Activated T-cell treated with anti-CD3 and anti-CD28 coated beads, Interleukin-2, amount 50 U/mL, for 1 hour (primary cell): ENCODE measurements at regions not wholly inside any gene's neighbourhood (a gene's known extent, or its start where the extent isn't known, plus 50 kb on each side); places are given as distances from the start of the nearest gene placed in this dataset.

Experiments
- DNase-seq: peaks from one replicate; pipeline ENCODE4 v3.0.0-alpha.2; 2020

GRCh38 chr7:340979-341694, 51.2 kb downstream of the FOXL3 start:
- DNase-seq = no peak

DNA sequence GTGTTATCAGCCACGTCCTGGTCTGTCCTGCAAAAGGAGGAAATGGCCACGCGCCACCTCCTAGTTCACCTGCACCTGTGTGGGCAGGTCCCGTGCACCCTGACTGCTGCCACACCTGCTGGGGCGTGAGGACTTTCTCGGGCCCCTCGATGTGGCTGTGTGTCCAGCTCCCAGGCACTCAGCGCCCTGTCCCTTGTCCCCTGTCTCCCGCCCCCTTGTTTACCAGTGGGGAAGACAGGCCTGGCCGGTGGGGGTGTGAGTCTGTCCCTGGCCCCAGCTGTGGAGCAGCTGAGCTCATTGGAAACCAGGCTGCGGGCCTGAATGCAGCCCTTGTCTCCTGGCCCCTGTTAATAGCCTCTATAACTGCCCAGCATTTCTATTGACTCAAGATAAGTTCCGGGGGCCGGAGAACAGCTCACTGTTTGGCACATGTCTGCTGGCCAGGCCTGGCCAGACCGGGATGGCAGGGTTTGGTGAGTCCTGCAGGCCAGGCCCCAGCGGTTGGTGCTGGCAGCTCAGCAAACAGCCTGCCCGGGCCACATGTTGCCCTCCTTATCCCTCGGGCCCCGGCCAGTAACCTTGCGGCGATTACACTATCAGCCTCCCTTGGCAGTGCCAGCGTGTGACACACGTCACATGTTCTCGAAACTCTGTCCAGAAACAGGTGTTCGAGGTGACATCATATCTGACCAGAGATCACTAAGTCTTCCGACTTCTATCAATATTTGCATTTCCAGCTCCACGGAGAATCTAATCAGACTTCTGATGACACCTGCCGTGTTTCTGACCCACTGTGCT, 52.1 kb downstream of the FOXL3 start:
- DNase-seq = no peak

DNA sequence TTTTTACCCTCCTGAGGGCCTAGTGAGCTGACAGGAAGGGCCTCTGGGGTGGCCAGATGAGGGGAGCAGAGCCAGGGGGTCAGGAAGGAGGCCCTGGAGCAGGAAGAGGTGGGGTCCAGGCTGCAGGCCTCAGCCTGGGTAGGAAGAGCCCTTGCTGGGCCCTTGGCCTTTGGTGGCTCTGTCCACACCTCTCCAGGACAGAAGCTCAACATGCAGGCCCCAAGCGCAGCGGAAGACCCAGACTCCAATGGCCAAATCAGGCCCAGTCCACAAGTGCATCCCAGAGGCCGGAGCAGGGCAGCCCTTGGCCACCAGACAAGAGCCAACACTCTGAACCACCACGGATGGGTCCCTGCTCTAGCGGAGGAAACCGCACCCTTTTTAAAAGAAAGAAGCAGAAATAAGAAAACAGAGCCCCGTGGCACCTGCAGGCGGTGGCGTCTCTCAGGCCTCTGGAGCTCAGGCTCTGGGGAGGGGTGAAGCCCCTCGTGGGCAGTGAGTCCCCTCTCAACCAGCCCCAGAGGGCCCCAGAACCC, 52.8 kb downstream of the FOXL3 start:
- no peak for DNase-seq

GRCh38 chr7:343227-343822, 53.4 kb downstream of the FOXL3 start:
- no peak for DNase-seq

DNA sequence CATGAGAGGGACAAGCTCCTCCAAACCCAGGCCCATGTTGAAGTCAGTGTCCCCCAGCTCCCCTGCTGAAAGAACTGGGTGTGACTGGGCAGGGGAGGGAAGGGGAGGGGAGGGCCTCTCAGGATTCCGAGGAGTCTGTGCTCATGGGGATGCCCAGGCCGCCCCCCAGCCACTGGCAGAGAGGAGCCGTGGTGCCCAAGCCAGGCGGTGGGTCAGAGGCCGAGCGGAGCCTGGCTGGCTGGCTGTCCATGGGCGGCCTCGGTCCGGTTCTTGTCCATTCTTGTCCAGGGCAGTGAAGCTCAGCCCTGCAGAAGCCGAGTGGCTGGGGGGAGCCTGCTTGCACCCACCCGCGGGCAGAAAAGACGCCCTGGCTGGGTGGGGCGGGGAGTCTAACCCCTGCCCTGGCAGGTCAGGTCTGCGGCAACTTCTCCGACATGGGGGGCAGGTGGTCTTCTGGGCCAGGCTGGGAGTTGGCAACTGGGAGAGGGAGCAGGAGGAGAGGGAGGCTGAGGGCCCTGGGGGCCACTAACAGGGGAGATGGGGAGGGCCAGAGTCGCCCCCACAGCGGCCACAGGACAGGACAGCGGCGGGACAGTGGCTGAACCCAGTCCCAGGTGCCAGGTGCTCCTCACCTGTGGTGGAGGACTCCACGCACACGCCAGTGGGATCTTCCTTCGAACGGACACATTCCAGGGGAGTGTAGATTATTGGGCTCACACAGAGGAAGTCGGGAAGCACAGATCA, 54.1 kb downstream of the FOXL3 start:
- DNase-seq = no peak

GRCh38 chr7:344608-344994, 54.6 kb downstream of the FOXL3 start:
- DNase-seq = no peak

DNA sequence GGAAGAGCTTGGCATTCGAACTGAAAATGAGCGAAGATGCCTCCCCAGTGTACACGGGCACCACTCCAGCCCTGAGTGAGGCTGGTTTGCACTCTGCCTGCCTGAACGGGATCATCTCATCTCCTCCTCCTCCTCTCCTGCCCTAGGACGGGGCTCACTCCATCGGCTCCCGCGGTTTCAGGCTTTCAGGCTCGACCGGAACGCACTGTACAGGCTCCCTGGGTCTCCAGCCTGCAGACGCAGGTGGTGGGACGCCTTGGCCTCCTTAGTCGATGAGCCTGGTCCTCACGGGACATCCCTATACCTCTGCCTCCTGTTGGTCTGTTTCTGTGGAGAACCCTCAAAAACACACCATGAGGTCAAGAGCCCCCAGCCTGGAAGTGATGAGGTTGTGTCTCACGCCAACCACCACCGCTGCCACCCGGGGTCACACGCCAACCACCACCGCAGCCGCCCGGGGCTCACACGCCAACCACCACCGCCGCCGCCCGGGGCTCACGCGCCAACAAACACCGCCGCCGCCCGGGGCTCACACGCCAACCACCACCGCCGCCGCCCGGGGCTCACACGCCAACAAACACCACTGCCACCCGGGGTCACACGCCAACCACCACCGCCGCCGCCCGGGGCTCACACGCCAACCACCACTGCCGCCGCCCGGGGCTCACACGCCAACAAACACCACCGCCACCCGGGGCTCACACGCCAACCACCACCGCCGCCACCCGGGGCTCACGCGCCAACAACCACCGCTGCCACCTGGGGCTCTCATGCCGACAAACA, 56.3 kb downstream of the FOXL3 start:
- no peak for DNase-seq

- DNase-seq = no peak
These were observed 57.1 kb downstream of the FOXL3 start for GRCh38 chr7:347001-347590.

DNA sequence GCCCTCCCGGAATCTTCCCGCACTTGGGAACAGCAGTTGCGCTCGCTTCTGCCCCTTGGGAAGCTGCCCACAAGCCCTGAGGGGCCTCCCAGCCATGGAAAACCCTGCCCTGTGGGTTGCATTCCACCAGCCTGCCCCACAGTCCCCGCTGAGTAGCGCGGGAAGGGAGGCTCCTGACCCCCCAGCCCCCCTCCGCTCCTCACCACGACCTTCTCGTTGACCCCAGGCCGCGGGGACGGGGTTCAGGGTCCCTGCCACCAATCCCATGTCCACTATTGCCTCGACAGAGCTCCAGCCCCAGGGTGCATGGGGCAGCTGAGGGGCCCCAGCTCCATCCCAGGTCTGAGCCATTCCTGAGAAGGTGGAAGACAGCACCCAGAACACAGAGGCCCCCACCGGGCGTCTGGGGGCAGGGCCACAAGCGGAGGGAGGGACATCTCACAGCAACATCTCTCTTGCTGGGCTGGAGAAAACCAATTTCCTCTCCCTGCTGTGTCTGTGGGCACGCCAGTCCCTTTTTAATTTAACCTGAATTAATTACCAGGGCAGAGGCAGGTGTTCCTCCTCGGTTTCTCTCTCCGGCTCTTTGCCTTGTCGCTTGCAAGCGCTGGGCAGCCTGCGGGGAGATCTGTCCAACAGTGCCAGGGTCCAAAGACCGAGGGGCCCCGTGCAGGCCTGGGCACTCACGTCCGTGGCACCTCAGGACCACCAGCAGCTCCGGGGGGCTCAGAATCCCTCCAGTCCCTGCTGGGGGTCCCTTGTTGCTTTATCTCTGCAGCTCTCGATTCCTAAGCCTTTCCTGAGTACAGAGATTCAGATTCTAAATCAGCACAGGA, 57.9 kb downstream of the FOXL3 start:
- DNase-seq = no peak

GRCh38 chr7:348480-348844, 58.5 kb downstream of the FOXL3 start:
- DNase-seq = no peak

DNA sequence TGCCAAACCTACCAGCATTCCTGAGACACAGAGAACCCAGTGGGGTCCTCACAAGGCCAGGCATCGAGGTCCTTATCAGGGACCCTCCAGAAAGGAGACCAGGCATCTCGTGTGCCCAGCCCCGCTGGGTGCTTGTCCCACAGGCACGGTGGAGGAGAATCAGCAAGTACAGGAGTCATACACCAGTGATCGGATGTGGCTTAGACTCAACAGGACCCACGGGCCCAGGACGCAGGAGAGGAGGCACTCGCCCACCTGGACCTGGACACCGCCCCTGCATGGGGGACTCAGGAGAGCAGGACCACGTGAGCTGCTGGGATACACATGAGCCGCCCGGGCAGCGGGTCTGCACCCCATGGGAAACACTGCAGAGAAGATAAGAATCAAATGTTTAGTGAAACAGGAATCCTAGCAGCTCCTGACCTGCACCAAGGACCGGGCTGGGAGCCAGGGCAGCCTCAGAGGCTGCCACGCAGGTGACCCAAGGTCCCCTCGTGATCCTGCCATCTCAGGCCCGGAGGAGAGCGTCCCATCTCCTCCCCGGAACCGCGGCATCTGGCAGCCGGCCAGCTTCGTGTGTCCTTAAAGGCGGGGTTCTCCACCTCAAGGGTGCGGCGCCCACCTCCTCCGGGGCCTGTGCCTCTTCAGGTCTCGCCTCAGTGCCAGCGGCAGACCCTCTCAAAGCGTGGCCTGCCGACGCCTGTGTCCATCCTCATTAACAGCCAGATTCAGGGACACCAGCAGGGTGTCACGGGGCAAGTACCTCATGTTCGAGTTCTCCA, 59.2 kb downstream of the FOXL3 start:
- no peak for DNase-seq

DNA sequence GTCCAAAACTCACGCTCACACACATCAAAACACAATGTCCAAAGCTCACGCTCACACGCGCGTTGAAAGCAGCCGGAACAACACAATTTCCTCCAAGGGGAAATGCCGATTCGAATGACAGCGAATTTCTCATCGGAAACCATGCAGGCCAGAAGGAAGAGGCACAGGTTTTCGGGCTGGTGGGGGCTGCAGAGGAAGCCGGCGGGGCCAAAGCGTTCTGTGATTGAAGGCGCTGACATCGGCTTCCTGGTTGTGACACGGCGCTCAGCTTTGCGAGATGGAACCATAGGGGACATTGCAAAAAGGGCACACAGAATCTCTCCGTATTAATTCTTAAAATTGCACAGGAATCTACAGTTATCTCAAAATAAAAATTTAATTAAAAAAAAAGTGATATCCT, 61.3 kb downstream of the FOXL3 start:
- peak; percentile 61 for DNase-seq

DNA sequence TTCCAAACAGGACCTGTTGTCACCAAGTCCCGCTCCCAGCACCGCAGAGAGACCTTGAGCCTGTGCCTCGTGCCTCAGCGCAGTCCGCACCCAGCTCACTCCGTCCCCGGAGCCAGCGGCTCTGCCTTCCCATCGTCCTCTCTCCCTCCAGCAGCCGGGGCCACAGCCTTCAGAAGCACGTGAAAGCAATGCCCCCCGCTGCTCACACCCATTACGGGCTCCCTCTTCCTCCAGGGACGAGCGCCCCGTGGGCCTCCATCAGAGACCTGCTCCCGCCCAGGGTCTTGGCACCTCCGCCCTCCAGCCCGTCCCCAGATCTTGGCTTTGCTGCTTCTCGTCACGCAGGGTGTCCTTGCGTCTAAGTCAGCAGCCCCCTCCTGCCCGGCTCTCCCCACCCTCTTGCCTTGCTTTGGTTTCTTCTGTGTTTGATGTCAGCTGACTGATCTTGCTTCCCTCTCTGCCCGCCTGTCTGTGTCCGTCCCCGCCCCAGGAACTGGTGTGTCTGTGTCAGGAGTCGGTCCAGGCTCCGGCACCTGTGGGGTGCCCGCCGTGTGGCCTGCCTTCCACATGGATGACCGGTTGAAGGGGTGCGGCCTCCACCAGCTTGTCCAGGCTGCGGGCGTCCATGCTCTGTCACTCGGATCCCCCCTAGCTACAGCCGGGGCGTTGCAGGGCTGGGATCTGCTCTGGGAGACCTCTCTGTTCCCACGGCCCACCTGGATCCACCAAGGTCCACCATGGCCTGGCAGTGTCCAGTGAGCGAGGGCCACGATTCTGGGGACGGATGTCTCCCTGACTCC, 61.9 kb downstream of the FOXL3 start:
- peak; percentile 52 for DNase-seq

DNA sequence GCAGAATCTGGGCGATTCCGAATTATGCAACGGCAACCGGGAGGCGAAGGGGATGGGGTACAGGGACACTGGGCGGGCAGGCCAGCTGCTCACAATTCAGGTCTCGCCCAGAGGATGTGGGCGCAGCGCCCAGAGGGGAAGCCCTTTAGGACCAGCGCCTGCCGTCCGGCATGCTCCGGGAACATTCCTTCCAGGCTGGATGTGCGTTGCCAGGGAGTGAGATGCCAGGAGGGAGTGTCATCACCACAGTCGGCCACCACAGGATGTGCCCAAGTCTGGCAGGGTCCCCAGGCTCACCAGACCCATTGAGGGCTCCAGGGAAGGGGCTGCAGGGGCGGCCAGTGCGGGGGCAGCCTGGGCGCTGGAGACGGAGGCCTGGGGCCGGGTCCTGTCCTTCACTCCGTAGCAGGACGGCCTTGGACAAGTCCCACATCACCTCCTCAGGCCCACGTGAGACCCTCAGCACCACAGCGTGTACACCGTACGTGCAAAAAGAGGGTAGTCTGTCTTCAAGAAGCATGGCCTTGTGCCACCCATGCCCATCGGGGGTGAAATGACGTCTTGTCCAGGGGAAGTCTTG, 63.9 kb downstream of the FOXL3 start:
- no peak for DNase-seq

DNA sequence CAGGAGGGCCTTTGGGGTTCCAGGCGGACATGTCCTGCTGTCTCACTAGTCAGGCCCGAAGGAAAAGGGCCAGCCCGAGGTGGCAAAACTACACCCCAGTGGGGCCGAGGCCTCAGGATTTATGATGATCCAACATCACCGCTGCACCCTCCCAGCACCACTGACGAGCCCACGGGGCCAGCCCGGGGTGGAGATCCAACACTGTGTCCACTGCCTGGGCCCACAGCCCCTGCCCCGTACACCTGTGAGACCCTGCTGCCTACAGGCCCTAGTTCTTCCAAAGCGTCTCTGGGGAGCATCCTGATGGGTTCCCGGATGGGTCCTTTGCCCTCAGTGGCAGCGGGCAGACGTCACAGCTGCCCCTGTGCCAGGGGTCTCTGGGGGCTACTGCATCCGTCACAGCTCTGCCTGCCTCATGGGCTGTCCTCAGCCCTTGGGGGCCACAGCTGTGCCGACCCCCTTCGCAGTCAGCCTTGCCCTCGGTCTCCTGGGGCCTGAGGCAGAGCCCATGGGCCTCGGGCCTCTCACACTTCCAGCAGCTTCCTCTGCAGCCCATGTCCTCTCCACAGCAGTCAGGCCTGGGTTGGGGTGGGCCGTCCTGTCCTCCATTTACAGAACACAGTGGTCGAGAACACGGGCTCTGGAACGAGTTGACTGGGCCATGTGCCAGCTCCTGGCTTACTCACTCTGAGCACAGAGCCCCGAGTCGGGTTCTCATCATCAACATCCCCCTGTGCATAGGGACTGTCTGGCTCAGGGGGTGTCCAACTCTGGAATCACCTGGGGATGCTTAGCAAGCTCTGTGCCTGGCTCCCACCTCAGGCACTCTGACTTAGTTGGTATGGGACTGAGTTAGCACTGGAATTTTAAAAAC, 64.9 kb downstream of the FOXL3 start:
- DNase-seq = no peak

GRCh38 chr7:355568-355967, 65.6 kb downstream of the FOXL3 start:
- no peak for DNase-seq

GRCh38 chr7:356087-356486, 66.1 kb downstream of the FOXL3 start:
- no peak for DNase-seq
